Stimulated activated CD4-positive, alpha-beta T cell treated with anti-CD3 and anti-CD28 coated beads, Interleukin-12 subunit alpha, Interleukin-12 subunit beta, amount 100 ng/mL, for 48 hours (primary cell): ENCODE measurements at regions not wholly inside any gene's neighbourhood (a gene's known extent, or its start where the extent isn't known, plus 50 kb on each side); places are given as distances from the start of the nearest gene placed in this dataset.
"Not testable (repeated sequence)": the region's sequence is repeated elsewhere in the genome, so short reads cannot be mapped to it uniquely, and the experiment has no call there.

Experiments
- DNase-seq, 3 donors: peaks; one replicate each; pipeline ENCODE4 v3.0.0-alpha.2; 2020; ENCODE audit warnings: low read depth in 2 of 3, low spot score in 1 of 3

DNA sequence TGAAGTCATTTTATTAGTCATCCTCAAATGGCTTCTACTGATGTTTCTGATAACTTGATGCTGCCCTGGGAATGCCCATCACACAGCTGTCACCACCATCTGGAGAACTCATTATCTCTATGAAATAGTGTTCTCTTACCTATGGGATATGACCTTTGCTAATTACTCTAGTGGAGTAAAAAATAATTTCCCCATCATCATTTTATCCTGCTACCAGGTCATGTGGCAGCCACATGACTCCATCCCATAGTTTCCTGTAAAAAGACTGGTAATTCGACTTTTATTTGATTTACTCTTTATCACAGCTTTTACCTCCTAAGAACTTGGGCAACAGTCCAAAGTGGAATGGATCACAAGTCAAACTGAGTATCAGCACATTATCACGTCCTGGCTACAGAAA lies 76.1 kb upstream of the USP25 start:
- no peak for DNase-seq

DNA sequence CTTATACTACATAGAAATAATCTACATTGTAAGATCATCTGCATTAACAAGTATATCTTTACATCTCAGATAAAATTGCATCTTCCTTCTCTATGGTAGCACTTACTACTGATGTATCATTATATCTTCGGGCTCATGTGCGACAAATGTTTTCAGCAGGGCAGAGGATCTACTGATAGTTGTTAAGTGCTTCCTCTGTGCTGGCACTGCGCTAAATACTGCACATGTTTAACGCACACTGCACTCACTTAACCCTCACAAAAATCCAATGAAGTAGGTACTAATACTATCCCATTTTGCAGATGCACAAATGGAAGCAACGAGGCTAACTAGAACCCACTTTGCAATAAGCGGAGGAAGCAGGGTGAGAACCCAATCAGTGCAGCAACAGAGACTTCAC lies 75.6 kb upstream of the USP25 start:
- DNase-seq: no peak

DNA sequence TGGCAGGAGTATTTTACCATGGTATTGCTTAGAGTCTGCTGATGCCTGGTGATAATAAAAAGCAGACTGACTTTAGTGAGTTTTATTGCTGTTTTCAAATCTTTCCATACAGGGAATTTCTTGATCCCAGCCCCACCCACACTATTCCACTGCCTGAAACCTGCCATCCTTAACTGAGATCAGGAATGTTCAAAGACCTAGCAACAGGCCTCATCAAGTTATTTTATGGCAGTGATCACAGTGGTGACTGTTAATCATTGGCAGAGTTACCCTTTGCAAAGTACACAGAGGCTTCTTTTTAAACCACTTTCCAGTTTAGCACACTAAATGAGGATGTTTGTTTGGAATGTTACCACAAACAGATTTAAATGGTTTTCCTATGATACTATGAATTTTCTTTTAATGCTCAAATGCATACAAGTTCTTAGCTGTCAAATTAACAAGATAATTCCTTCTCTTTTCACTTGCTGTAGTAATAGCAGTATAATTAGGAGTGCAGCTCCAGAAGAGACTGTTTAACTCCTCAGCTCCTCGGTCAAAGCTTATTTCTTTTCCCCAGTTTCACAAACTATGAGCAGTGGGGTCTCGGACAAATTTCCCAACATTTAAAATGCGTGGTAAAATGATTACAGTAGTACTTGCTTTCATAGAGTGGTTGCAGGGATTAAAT lies 69.9 kb upstream of the USP25 start:
- no peak for DNase-seq

DNA sequence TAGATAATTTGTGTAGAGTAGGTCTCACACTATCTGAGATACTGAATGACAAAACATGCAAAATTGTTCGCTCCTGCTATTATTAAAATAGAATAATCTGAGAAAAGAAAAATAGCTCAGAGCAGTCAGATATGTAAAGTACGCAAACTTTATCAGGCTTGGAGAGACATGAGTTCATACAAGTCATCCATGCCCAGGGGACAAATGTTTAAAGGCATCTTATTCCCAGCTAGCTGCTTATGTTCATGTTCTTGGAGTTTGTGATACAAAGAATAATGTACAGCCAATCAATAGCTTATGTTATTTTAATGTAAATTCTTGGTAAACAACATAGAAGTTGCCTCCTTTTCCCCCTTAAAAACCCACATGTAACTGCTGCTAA lies 69.4 kb upstream of the USP25 start:
- DNase-seq: no peak

DNA sequence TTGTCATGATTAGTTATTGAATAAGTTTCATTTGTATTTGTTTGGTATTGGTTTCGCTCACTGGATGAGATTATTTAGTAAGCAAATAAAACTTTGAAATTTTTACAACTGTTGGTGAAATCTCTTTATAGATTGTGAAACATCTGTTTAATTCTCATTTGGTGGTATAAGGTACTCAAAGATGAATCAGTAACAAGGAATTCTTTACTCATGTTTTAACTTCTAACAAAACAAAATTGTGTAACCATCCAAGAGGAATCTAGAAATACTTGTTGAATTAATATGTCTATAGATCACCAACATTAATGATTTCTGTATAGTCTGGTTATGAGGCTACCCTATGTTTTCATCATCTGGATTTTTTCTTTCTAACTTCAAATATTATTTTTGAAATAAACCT lies 62.8 kb upstream of the USP25 start:
- no peak for DNase-seq

DNA sequence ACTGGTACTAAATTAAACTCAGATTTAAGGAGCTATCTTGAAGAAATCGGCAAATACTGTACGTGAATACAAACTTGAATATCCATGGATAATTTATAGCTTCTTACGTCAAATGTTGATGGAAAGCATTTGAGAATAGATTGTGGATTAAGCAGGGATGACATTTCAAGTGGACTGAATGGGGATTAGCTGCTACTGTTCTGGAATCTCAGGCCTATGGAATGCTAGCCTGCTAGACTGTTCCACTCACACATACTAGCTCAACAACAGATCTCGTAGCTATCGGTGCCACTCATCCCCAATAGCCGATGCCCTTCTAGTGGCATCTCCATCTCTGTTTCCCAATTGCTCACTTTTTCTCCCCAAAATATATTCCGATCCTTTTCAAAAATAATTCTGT lies 62.0 kb upstream of the USP25 start:
- DNase-seq: no peak

DNA sequence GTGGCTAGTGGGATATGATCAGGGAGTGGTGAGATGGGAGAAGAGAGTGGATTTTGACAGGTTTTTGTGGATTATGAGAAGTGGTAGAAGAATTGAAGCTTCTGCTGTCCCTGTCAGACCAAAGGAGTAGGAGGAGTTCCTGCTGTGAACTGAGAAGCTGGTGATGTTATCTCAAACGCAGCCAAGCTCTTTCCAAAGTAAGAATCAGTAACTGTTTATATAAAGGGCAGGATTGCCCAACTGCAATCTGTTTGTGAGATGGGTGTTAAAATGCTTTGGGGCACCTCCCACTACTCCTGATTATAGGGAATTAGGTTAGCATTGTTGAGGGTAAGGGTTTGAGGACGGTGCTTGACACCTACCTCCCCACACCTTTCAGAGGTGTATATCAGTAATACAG lies 60.5 kb upstream of the USP25 start:
- no peak for DNase-seq

DNA sequence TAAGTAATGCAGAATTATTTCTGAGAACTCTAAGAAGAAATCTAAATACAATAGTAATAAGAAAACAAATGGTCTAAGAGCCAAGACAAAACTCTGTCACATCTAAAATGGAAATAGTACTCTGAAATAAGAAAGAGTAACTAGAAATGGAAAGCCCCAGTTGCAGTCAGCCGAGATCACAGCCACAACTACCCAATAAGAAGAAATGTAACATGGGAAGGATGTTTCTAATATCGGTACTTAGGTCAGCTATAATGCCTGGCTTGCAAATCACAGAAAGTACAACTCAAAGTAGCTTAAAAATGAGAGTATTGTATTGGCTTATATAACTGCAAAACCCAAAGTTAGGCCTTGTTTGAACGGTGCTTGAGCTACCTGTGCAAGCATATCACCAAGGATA lies 58.6 kb upstream of the USP25 start:
- no peak for DNase-seq

DNA sequence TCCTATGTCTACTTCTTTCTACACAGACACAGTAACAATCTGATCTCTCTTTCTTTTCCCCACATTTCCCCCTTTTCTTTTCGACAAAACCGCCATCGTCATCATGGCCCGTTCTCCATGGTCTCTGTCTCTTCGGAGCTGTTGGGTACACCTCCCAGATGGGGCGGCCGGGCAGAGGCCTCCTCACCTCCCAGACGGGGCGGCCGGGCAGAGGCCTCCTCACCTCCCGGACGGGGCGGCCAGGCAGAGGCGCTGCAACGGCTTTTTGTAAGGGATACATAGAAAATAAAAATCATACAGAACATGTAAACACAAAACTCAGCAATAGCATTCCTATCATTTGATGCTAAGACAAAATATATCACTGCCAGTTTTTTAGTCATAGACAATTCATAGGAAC lies 57.2 kb upstream of the USP25 start:
- not testable (repeated sequence) for DNase-seq

DNA sequence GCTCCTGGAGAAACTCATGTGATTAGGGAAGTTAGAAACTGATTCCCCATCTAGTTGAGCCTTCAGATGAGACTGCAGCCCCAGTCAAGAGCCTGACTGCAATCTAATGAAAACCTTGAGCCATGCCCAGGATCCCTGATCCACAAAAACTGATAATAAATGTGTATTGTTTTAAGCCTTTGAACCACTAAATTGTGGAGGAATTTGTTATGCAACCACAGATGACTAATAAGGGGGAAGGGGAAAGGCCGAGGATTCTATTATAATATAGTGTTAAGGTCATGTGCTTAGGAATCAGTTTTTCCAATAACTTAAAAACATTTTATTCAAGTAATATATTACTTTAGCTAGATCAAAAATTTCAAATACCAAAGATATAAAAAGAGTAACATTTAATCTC lies 52.8 kb upstream of the USP25 start:
- no peak for DNase-seq

DNA sequence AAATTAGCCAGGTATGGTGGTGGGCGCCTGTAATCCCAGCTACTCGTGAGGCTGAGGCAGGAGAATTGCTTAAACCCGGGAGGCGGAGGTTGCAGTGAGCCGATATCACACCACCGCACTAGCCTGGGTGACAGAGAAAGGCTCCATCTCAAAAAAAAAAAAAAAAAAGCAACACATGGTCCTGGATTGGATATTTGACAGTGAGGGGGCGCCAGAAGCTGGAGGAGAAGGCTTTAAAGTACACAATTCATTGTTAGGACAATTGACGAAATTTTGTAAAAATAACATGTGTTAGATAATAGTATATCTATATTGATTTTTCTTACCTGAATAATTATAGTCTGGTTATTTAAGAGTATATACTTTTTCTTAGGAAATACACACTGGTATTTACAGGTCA lies 50.2 kb upstream of the USP25 start:
- DNase-seq: no peak
